DMS 273 (cell line): ENCODE measurements at regions not wholly inside any gene's neighbourhood (a gene's known extent, or its start where the extent isn't known, plus 50 kb on each side); places are given as distances from the start of the nearest gene placed in this dataset.

Experiments used
- DNase-seq: peaks from one replicate; lab custom pipeline; 2025; ENCODE audit not compliant: unreplicated experiment; lab: John Stamatoyannopoulos, UW

DNA sequence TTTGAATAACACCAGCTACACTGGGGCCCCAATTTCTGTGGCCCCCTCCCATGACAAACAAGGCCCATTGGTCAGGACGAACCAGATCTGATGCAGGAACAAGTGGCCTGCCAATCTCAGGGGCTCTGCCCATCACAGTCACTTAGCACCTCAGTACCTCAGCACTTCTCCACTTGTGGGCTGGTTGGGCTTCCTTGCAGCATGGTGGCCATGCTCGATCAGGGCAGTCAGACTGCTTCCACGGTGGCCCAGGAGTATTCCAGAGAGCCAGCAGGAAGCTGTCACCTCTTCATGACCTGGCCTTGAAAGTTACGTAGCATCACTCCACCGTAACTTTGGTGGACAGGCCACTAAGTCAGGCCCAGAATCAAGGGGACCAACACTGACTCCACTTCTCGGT lies 206.5 kb downstream of the AUH start:
- DNase-seq = no peak

DNA sequence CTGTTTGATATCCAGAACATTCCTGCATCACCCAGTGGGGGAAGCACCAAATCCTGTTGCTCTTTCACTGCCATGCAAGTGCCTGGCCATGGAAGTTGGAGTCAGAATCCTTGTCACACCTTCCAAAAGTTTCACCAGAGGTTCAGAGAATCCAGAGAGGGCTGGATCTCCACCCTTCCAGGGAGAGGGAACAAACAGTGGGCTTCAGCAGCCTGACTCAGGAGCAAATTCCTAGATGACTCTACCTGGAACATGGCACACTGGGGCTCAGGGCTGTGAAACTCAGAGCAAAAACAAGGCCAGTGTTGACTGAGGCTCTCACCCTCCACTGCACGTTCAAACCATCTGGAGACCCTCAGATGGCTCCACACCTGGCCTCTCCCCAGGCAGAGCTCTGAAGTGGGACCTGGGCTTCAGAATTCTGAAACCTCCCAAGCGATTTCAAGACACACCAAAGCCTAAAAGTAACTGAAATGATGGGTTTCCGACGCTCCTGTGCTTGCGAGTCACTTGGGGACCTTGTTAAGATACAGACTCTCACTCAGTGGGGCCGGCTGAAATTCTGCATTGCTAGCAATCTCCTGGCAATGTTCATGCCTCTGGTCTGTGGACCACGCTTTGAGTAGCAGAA lies 205.9 kb downstream of the AUH start:
- DNase-seq = no peak

DNA sequence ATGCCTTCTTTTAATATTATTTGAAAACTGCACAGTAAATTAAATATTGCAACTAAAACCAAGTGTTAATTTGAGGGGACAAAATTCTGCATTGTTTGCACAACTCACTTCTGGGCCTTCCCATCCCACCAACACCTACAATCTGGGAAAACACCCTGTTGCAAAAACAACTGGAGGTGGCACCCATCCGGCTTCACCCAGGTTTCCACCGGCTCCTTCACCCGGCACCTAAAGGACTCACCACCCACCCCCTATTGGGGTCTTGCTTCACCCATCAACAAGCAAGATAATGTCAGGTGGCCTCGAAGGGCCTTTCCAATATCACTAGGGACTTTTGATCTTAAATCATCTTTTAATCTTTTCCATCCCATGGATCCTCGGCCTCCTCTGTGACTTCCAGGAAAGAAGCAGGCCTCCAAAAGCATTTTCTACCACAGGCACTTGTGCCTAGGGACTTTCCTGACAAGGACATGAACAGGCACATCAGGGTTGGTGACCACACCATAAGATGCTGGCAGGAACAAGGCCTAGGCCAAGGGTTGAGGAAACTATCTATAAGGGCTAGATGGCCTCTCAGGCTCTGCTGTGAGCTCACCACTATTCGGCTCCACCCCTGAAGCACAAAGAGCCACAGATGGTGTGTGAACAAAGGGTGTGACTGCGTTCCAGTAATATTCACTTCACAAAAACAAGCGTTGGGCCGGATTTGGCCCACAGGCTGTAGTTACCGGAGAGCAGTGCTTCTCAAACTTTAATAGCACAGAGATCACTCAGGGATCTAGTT lies 205.1 kb downstream of the AUH start:
- no peak for DNase-seq

DNA sequence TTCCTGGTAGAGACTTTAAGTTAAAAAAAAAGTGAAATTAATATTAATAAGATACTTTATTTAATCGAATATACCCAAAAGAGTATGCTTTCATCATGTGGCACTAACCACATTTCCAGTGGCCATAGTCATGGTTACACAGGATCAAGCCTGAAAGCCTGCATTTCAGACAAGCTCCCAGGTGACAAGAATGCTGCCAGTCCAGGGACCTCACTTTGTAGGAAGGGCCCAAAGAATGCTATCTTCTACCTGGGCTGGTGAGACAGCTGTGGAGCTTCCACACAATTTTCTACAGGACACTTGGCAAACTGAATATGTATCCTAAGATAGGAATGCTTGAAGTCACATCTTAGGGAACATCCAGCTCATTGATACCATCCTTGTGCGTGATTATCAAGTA lies 203.8 kb downstream of the AUH start:
- no peak for DNase-seq

DNA sequence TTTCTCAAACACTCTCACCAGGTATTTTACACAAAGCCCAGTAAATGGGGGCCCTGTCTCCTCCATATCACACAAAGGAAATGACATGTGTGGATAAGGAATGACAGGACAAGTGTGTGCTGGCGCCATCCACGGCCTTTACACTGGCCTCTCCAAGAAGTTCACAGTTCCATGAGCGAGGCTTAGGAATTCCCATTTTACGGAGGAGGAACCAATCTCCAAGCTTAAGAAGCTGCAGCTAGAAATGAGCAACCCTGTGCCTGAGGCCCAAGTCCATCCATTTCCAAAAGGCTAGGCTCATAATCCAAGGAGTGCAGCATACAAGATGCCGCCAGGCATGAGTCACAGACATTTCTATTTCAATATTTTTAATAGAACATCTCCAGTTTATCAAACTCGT lies 203.4 kb downstream of the AUH start:
- no peak for DNase-seq

DNA sequence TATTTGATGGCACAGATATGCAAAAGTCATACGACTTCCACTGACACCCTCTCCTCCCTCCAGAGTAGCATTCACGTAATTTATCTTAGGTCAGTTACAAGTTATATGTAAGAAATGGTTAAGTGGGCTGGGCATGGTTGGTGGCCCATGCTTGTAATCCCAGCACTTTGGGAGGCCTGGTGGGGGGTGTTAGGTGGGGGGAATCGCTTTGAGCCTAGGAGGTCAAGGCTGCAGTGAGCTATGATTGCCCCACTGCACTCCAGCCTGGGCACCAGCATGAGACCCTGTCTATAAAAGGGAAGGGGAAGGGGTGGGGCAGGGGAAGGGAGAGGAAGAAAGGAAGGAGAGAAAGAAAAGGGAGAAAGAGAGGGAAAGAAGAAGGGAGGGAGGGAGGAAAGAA lies 202.8 kb downstream of the AUH start:
- DNase-seq = no peak

DNA sequence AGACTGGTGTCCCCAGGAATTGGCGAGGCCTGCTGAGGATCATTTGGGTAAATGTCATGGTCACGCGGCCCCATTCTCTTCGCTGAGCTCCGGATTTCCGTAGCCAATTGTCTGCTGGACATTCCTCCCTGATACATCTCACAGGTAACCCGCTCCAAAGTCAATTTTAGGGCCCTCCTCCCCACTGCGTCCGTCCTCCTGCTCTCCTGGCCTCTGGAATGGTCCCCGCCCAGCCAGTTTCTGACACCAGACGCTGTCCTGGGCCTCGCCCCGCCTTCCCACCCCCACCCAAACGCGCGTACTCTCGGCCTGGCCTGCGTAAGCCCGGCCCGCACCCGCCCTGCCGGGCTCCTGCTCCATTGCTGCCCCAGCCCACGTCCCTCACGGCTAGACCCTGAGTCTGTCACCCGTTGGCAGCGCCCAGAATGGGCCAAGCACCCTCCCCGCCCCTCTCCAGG lies 202.0 kb downstream of the AUH start:
- DNase-seq = no peak

DNA sequence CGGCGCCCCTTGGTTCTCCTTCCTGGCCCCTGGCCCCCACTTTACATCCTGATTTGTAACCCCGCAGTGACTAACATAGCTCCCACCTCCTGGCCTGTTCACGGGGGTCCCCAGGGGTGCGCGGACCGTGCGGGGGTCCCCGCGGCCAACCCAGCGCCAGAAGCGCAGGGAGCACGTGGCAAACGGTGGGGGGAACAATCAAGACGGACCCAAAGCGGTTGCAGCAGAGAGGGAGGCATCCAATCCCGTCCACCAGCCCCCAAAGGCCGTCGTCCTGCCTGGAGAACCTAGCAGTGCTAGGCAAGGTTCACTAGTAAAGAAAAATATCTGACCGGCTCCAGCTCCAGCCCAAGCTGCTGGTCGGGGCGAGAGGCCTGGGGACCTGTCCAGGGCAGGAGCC lies 201.5 kb downstream of the AUH start:
- DNase-seq = no peak

DNA sequence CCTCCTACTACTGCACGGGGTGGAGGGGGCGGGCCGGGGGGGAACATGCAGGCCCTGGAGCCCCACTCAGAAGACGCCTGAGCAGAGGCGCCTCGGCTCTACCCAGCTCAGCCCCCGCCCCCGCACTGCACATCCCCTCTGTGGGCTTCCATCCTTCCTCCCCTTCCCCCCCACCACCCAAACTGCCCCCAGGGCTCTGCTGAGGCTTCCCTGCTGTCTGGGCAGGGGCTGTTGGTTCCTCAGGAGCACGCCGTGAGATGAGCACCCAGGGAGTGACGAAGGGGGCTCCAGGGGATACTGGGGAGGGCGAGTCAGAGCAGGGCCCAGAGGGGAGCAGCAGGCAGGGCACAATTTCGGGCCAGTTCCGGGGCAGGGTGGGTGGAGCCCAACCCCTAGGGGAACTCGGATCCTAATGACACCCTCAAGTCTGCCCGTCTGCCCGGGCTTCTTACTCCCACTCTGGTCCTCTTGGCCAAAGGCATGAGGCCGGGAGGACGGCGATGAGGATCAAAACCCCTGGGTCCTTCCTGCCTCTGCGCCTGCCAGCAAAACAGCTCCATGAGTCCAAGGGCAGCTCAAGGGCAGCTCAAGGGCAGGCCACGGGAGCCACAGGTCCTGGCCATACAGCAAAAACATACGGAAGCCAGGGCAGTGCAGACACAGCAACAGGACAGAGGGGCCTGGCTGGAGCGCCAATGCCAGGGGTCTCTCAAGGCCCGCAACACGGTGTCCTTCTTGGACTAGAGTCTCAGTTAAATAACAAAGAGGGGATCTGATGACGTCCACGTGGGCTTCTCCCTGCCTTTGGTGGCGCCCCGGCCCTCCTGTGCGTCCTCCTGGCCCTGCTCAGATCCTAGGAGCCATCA lies 200.9 kb downstream of the AUH start:
- no peak for DNase-seq

DNA sequence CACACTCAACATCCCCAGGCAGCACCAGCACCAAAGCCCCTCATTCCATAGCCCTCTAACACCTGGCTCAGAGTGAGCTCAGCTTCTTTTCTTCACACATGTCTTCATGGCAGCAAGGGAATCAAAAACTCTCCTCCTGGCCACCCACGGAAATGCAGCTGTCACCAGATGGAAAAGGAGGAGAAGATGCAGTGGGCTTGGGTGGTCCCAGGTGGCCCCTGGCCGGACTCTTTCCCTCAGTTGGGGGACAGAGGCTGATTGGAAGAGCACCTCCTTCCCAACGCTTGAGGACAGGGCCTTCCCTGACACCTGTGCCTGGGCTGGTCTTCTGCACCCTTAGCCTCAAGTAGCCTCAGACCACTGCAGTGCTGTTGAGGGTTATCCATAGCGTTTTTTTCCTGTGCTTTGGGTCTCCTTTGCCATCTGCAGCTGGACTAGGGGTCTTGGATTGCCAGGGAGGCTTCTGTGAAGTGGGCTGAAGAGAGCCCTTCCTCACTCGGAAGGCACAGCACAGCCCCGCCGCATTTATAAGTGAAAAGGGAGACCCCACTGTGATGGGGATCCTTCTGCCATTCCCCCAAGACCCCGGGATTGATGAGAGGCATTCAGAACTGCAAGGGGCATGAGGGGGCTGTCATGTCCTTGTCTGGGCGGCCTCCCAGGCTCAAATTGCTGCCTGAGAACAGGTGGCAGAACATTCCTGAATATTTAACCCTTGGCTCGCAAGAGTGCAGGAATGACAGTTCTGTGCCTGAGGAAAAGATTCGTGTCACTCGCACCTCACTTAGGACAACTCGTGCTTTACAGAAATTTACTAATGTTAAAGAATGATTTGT lies 200.0 kb downstream of the AUH start:
- no peak for DNase-seq

DNA sequence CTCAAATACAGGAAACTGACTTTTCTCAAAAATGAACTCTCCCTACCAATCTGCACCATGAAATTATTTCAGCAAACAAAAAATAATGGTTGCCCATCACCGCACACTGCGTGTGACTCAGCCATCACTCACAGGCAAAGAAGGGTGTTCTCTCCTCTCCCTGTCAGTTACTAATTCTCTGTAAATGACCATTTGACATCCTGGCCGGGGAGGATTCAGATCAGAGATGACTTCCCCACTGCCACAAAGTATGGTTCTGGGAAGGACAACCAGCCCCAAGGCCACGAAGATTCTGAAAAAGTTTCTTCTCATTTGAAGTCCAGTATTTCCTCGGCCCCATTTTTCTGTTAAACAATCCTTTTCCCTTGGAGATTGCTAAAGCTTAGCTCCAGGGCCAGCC lies 199.4 kb downstream of the AUH start:
- no peak for DNase-seq

DNA sequence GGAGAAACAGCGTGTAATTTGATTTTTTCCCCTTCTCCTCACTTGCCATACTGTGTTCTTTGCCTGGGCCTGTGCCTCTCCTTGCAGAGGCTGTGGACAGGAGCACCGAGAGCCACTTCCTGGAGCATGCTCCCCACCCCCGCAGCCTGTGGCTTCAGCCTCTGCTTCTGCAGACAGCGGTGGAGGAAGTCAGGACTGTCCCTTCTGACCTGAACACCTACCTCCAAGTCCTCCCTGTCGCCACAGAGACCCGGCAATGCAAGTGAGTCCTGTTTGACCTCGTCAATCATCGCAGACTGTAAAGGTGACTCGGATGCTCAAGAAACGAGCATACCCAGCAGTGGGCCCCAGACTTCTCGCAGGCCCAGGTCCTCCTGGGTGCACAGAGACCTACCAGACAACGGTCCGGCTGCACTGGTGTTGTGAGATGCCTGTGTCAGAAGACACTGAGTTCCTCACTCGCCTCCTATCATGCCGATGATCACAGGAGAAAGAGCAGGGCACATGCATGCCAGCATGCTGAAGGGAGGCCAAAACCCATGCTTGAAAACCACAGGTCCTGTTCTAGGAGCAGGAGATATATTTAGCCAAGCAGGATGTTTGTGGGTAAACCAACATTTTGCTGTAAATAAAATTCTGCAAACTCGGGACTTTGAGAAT lies 198.8 kb downstream of the AUH start:
- no peak for DNase-seq

DNA sequence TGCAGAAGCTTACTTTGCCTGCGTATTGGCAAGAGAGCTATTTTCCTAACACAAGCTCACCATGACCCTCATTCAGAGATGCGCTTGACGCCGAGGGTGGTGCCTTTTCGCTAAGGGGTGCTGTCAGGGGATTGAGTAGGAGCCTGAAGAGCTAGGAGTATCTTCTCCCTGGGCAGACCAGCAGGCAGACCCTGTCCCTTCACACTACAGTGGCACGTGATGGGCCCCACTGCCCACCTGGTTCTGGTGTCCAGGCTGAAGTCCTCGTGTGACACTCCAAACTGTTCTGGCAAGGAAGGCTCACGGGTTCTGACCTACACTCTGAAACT lies 198.3 kb downstream of the AUH start:
- no peak for DNase-seq

DNA sequence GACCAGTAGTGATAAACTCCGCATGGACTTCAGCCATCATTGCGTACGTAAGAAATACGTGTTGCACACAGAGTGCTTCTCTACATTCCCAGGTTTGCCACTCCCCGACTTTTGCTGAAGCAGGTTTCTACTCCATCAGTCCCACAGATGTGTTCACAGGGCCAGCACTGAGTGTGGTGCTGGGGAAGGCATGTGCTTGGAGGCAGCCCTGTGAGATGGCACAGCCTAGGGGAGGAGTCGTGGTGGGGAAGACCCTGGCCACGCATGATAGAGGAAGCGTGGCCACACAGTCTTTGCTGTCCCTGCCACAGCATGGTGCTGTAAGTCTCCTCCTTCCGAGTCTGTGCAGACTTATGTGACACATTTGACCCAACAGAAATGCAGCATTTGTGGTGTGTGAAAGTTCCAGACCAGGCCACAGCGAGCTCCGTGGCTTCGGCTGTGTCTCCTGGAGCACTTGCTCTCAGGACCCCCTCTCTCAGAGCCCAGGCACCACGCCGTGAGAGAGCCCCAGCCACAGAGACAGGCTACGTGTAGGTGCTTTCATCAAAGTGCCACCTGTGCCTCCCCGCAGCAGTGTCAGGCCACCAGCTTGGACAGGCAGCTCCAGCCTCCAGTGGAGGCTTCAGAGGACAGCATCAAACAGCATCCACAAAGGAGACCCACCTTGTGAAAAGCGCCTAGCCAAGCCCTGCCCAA lies 197.8 kb downstream of the AUH start:
- DNase-seq = no peak
